GM12874 (cell line): ENCODE measurements at regions not wholly inside any gene's neighbourhood (a gene's known extent, or its start where the extent isn't known, plus 50 kb on each side); places are given as distances from the start of the nearest gene placed in this dataset.

ENCODE experiments used
- TF ChIP-seq, protein P1 (sequence below): IDR thresholded peaks from 2 replicates; pipeline ENCODE4 v1.5.1; 2011; ENCODE audit warnings: low read depth, mild to moderate bottlenecking, control low read depth, low read length, moderate library complexity; ENCODE audit not compliant: insufficient read depth

DNA sequence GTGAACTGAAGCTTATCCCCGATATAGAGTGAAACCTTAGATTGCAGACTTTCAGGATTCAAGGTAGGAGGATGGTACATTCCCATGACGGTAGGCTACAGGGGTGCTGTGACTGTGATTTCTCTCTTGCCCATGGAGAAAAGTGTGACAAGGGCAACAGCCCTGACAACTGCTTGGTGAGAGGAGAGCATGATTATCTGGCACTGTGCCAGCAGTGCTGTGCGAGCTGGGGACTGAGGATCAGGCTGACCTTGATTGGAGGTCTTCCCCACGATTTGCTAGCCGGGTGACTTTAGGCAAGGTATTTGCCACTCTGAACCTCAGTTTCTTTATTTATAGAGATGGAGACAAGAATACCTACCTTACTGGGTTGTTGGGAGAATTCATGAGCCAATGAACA, 229.5 kb downstream of the PTEN start:
- TF ChIP-seq, protein P1, sequence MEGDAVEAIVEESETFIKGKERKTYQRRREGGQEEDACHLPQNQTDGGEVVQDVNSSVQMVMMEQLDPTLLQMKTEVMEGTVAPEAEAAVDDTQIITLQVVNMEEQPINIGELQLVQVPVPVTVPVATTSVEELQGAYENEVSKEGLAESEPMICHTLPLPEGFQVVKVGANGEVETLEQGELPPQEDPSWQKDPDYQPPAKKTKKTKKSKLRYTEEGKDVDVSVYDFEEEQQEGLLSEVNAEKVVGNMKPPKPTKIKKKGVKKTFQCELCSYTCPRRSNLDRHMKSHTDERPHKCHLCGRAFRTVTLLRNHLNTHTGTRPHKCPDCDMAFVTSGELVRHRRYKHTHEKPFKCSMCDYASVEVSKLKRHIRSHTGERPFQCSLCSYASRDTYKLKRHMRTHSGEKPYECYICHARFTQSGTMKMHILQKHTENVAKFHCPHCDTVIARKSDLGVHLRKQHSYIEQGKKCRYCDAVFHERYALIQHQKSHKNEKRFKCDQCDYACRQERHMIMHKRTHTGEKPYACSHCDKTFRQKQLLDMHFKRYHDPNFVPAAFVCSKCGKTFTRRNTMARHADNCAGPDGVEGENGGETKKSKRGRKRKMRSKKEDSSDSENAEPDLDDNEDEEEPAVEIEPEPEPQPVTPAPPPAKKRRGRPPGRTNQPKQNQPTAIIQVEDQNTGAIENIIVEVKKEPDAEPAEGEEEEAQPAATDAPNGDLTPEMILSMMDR: no peak

DNA sequence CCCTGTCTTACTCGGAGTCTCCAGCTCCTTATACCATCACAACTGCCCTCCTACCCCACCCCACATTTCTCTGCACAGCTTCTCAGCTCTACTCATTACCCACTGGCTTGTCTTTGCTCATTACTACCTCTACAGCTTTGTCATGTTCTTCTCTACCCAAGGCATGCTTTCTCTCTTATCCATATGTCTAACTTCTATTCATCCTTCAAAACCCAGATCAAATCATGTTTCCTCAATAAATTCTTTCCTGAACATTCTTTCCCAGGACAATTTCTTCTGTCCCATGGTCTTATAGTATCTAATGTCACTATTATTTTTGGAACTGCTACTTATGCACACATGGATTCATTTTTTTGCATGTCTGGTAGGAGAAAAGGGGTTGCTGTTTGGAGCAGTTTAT, 231.4 kb downstream of the PTEN start:
- TF ChIP-seq, protein P1: no peak

DNA sequence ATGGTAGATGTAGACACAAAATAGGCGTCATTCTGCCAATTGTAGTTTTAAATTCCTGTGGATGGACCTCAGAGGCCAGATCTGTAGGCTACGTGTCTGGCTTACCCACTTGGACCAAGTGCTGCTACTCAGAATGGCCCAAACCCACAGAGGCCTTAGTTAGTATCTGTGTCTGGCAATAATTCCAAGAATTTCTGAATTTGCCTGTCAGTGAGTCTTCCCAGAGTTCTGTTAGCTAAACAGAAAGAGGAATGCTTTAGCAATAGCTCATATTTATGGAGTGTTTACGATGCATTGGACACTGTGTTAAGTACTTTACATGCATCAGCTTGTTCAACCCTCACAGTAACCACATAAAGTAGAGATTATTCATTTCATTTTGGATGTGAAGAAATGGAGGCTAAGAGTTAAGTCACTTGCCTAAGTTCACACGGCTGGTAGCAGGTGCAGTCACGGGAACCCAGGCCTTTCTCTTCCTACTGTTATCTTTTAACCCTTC, 231.8 kb downstream of the PTEN start:
- TF ChIP-seq, protein P1: no peak

DNA sequence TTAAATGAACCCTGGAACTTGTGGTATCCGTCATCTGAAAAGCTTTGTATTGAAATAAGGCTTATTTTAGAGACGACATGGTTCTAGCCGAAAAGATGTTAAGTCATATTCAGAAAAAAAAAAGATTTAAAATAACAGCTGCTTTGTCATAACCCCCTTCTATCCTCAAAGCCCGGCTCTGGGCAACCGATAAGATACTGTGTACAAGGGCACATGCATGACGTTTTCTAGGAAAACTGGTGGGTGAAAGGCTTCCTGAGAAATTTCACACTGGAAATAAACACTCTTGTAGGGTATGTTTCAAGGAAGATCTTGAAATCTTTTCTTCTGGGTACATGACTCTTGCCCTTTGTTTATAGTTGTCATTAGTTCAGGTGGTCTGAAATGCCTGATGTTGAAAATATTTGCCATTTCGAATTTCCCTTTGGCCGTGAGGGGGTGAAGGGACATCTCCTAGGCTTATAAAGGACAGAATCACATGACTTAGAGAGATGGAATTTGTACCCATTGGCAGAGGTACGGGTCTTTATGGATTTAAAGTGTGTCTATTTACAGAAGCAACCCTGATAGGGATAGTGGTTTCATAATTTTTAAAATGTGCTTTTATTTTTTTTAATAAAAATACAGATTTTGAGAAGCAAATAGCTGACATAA, 232.5 kb downstream of the PTEN start:
- TF ChIP-seq, protein P1: no peak

DNA sequence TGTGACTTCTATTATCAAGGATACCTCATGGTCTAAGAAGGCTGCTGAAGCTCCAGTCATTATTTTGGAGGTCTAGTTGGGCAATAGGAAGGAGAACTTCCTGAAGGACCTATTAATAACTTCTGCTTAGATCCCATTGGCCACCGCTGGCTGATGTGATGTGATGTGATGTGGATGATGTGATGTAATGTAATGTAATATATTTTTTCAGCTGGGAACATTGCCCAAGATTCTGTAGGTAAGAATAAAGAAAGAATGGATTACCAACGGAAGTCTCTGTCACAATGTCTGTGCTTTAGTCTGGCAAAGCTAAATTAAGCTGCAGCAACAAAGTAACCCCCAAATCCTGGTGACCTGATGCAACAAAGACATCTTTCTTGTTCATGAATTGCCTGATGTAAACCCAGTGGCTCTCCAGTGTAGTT, 233.7 kb downstream of the PTEN start:
- TF ChIP-seq, protein P1: no peak

DNA sequence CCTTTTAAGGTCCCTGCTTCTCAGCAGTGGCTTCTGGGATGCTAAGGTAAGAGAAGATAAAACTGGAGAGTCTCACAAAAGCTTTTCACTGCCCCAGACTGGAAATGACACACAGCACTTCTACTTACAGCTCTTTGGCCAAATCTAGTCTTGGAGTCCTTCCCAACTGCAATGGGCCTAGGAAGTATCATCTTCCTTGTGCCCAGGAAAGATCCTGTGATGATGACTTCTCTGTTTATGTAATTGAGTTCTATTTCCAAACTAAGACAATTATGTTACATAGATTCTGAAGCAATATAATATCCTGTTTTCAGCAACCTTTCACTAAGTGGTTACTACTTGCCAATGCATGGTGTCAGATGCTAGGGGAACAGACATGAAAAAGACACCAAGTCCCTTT, 234.1 kb downstream of the PTEN start:
- TF ChIP-seq, protein P1: no peak

DNA sequence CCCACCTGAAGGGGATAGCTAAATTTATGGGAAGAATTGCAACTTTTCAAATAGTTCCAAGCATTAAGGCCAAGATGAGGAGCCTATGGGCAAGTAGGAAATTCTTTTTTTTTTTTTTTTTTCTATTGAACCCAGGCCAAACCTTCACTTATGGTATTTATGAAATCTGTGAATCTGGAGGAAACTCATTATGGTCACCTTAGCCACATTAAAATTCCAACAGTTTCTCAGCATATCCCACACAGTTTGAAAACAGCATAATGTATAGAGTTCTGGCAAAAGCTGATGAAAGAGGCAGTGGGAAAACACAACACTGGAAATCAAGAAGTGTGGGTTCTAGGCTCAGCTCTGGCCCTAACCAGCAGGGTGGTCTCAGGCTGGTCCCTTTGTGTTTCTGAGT, 236.9 kb downstream of the PTEN start:
- TF ChIP-seq, protein P1: no peak
